GM18505 (cell line): ENCODE measurements at regions not wholly inside any gene's neighbourhood (a gene's known extent, or its start where the extent isn't known, plus 50 kb on each side); places are given as distances from the start of the nearest gene placed in this dataset.

Source experiments
- ATAC-seq: cut with Tn5 transposase; IDR thresholded peaks from one replicate; pipeline ENCODE4 v1.9.1; 2021; ENCODE audit not compliant: unreplicated experiment
- POLR2A ChIP-seq: IDR thresholded peaks from 4 replicates; pipeline ENCODE4 v1.6.1; 2011; ENCODE audit warnings: borderline replicate concordance; ENCODE audit not compliant: insufficient read depth, insufficient read length; ENCODE audit errors: extremely low read depth

GRCh38 chr9:135269912-135270830 lies 182.7 kb downstream of the OLFM1 start:
- ATAC-seq, result no peak
- no peak for TF ChIP-seq POLR2A

GRCh38 chr9:135271425-135271824 lies 184.0 kb downstream of the OLFM1 start:
- ATAC-seq, result no peak
- TF ChIP-seq POLR2A, result no peak

GRCh38 chr9:135272608-135273007 lies 185.1 kb downstream of the OLFM1 start:
- no peak for TF ChIP-seq POLR2A
- no peak for ATAC-seq

- no peak for TF ChIP-seq POLR2A
- no peak for ATAC-seq
These were observed 185.5 kb downstream of the OLFM1 start for GRCh38 chr9:135273008-135273407.

GRCh38 chr9:135275163-135275562 lies 187.7 kb downstream of the OLFM1 start:
- TF ChIP-seq POLR2A, result no peak
- no peak for ATAC-seq

- no peak for ATAC-seq
- TF ChIP-seq POLR2A, result no peak
These were observed 188.3 kb downstream of the OLFM1 start for GRCh38 chr9:135275571-135276289.

- no peak for TF ChIP-seq POLR2A
- no peak for ATAC-seq
These were observed 190.0 kb downstream of the OLFM1 start for GRCh38 chr9:135277219-135278201.

GRCh38 chr9:135278586-135278985 lies 191.1 kb downstream of the OLFM1 start:
- TF ChIP-seq POLR2A, result no peak
- no peak for ATAC-seq

- ATAC-seq, result no peak
- TF ChIP-seq POLR2A, result no peak
These were observed 191.9 kb downstream of the OLFM1 start for GRCh38 chr9:135279385-135279784.

GRCh38 chr9:135279834-135280393 lies 192.4 kb downstream of the OLFM1 start:
- TF ChIP-seq POLR2A, result no peak
- no peak for ATAC-seq

- no peak for TF ChIP-seq POLR2A
- ATAC-seq, result no peak
These were observed 193.2 kb downstream of the OLFM1 start for GRCh38 chr9:135280666-135281065.

- no peak for ATAC-seq
- TF ChIP-seq POLR2A, result no peak
These were observed 193.7 kb downstream of the OLFM1 start for GRCh38 chr9:135281151-135281550.

GRCh38 chr9:135281791-135282737 lies 194.6 kb downstream of the OLFM1 start:
- ATAC-seq, result no peak
- TF ChIP-seq POLR2A, result no peak
